AG10803 (cell line): ENCODE measurements at regions not wholly inside any gene's neighbourhood (a gene's known extent, or its start where the extent isn't known, plus 50 kb on each side); places are given as distances from the start of the nearest gene placed in this dataset.
A peak's percentile ranks its signal among the peaks of the same experiment; 100 is the strongest.

Source experiments
- DNase-seq: peaks from one replicate; pipeline ENCODE4 v3.0.0; 2010; ENCODE audit warnings: low read depth
- H3K4me3 ChIP-seq: 2 replicates; pipeline ENCODE4 v1.5.1; 2011; ENCODE audit warnings: mild to moderate bottlenecking, low read length, control low read depth
- CTCF ChIP-seq: conservative IDR thresholded peaks from 2 replicates; pipeline ENCODE4 v1.5.1; 2011; ENCODE audit warnings: mild to moderate bottlenecking, low read length, control low read depth, inconsistent platforms

GRCh38 chr2:52658598-52658997 is 1109.0 kb upstream of the CHAC2 start:
- DNase-seq: peak; percentile 2
- no peak overlapping the region for H3K4me3 ChIP-seq
- no peak for TF ChIP-seq CTCF

DNA sequence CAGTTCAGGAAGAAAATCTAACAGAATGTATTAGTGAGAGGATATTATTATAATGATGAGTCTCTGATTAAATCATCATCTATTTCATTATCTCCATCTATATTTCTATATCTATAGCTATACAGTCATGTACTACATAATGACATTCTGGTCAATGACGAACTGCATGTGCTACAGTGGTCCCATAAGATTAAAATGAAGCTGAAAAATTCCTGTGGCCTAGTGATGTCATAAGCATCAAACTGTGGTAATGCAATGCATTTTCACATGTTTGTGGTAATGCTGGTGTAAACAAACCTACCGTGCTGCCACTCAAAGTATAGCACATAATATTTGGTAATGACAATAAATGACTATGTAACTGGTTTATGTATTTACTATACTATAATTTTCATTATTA is 1127.9 kb upstream of the CHAC2 start:
- TF ChIP-seq CTCF: no peak
- H3K4me3 ChIP-seq: no peak overlapping the region
- DNase-seq: no peak

GRCh38 chr2:52632543-52632942 is 1135.1 kb upstream of the CHAC2 start:
- no peak for TF ChIP-seq CTCF
- no peak overlapping the region for H3K4me3 ChIP-seq
- DNase-seq: no peak

DNA sequence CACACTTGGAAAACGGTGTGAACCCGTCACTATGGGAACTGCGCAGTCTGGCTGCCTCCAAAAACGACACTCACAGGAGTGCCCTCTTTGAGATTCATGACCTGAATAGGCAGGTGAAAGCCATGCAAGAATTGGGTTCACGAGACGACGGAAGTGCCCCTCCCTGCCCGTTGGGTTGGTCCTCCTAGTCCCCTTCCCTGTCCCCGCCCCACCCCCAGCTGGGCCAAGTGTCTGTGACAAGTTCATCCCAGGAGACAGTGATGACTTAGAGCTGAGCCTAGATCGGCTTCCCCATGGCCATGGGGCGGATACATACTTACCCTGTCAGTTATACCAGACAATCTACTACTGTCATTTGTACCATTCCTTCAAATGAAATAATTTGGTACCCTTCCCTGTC is 1137.7 kb upstream of the CHAC2 start:
- no peak overlapping the region for H3K4me3 ChIP-seq
- DNase-seq: no peak
- no peak for TF ChIP-seq CTCF

- no peak overlapping the region for H3K4me3 ChIP-seq
- no peak for TF ChIP-seq CTCF
- DNase-seq: no peak
Observed at GRCh38 chr2:52629531-52629930, 1138.1 kb upstream of the CHAC2 start.

DNA sequence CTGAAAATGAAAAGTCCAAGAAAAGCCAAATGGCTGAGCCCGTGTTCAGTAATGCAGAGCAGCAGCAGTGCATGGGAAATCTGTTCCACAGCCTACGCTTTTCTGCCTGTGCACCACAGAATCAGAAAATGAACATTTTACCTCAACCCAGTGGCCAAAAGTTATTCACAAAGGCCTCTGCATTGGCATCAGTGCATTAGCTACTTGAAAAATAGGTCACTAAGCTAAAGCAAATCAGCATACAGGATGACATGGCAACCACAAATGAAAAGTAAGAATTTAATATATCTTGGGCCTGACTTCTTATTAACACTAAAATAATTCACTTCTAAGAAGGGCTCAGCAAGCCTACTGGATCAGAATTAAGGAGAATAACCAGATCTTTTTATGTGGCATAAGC is 1145.3 kb upstream of the CHAC2 start:
- DNase-seq: no peak
- no peak overlapping the region for H3K4me3 ChIP-seq
- TF ChIP-seq CTCF: no peak

GRCh38 chr2:52613064-52613463 is 1154.5 kb upstream of the CHAC2 start:
- no peak overlapping the region for H3K4me3 ChIP-seq
- DNase-seq: no peak
- no peak for TF ChIP-seq CTCF
